ENCODE measurements at regions not wholly inside any gene's neighbourhood (a gene's known extent, or its start where the extent isn't known, plus 50 kb on each side); places are given as distances from the start of the nearest gene placed in this dataset.

DNA sequence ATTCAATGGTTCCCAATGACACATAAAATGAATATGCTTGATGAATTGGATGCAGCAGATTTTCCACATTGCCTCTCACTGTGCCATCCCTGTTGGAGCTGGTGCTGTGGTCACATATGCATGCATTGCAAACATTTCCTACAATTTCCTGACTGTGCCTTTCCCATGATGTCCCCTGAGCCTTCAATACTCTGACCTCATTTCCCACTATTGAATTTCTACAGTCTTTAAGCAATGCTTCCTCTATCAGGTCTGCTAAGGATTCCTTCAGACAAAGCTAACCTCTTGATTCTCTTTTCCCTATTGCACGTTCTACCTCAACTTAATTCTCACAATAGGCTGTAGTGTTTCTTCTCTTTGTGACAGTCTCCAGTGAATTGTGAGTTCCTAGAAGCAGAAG, 342.5 kb upstream of the CRIM1 start:
- TF ChIP-seq, protein P1, sequence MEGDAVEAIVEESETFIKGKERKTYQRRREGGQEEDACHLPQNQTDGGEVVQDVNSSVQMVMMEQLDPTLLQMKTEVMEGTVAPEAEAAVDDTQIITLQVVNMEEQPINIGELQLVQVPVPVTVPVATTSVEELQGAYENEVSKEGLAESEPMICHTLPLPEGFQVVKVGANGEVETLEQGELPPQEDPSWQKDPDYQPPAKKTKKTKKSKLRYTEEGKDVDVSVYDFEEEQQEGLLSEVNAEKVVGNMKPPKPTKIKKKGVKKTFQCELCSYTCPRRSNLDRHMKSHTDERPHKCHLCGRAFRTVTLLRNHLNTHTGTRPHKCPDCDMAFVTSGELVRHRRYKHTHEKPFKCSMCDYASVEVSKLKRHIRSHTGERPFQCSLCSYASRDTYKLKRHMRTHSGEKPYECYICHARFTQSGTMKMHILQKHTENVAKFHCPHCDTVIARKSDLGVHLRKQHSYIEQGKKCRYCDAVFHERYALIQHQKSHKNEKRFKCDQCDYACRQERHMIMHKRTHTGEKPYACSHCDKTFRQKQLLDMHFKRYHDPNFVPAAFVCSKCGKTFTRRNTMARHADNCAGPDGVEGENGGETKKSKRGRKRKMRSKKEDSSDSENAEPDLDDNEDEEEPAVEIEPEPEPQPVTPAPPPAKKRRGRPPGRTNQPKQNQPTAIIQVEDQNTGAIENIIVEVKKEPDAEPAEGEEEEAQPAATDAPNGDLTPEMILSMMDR (conservative IDR thresholded peaks at IDR 0.05; ENCODE audit: low read depth), result no peak
- POLR2A ChIA-PET (ENCODE audit: low non-redundant PET), result no interaction called here
- no peak overlapping the region for H3K27ac ChIP-seq
- no peak for DNase-seq (ENCODE audit: low spot score)
- CTCF ChIA-PET, result interaction anchor here (0.9 kb wide), 1 partner anchor 63 kb away, joined by 3 read pairs; no protein-coding TSS in a partner anchor

DNA sequence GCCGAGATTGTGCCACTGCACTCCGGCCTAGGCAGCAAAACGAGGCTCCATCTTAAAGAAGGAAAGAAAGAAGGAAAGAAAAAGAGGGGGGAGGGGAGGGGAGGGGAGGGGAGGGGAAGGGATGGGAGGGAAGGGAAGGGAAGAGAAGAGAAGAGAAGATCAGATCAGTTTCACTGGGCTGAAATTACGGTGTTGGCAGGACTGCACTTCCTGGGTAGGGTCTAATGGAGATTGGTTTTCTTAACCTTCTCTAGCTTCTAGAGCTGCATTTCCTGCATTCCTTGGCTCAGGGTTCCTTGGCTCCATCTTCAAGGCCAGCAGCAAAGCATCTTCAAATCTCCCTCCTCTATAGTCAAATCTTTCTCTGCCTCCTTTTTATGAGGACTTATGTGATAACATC, 349.1 kb upstream of the CRIM1 start:
- TF ChIP-seq, protein P1 (conservative IDR thresholded peaks at IDR 0.05; ENCODE audit: low read depth), result no peak
- DNase-seq (ENCODE audit: low spot score), result no peak
- CTCF ChIA-PET, result no interaction called here
- POLR2A ChIA-PET (ENCODE audit: low non-redundant PET), result no interaction called here
- H3K27ac ChIP-seq, result no peak overlapping the region

DNA sequence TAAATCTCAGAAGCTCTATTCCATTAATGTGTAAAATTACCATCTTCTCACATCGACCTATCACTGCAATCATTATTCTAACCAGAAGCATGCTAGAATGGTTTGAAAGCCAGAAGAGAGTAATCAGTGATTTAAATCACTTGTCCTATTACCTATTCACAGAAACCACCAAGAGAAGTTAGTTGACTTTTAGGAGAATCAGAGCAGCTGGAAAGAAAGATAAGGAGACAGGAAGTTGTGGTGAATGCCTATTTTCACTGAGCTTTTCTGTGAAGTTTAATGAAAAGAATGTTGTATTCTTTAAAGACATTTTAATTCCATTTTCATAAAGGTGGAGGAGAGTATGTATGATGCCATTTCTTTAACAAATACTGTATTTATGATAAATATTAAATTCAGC, 352.6 kb upstream of the CRIM1 start:
- ChIA-PET CTCF (no interaction called here), POLR2A (ENCODE audit: low non-redundant PET) (no interaction called here)
- H3K27ac ChIP-seq, result no peak overlapping the region
- TF ChIP-seq, protein P1 (conservative IDR thresholded peaks at IDR 0.05; ENCODE audit: low read depth), result no peak
- DNase-seq (ENCODE audit: low spot score), result no peak

DNA sequence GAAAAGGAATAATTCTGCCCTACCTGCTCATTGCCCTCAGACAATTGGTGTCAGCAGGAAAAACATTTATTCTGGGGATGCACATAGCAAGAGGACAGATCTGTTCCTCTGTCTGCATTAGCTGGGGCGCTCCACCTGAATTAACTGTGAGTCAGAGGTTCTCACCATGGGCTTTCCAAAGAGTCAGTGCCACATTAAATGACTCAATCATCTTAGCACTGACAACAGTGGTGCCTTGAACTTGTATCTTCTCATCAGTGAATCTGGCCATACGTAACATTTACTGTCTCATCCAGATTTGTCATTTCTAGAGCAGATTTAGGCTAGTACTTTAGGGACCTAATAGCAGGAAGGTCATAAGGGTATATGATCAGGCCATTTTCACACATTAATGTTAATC, 358.1 kb upstream of the CRIM1 start:
- CTCF ChIA-PET, result interaction anchor here (0.6 kb wide), 1 partner anchor 14 kb away, joined by 4 read pairs; no protein-coding TSS in a partner anchor
- no peak overlapping the region for H3K27ac ChIP-seq
- DNase-seq (ENCODE audit: low spot score), result no peak
- POLR2A ChIA-PET (ENCODE audit: low non-redundant PET), result no interaction called here
- TF ChIP-seq, protein P1 (conservative IDR thresholded peaks at IDR 0.05; ENCODE audit: low read depth), result no peak

DNA sequence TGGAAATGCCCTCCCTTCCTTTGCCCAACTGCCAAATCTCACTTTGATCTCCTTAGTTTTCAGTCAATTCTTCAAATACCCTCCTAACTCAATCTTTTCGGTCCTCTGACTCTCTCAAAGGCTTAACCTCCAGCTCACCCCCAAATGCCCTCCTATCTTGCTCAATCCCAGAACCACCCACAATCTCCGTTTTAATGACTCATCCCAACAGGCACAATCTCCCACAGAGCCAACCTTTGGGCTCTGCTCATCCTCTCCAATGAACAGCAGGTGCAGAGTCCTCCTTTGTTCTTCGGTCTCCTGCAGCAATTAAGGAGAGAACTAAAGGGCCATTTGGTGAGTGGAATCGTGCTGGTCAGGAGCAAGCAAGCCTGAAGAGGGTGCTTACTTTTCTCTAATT, 366.1 kb upstream of the CRIM1 start:
- ChIA-PET POLR2A (ENCODE audit: low non-redundant PET) (no interaction called here), CTCF (no interaction called here)
- DNase-seq (ENCODE audit: low spot score), result peak; percentile 24

DNA sequence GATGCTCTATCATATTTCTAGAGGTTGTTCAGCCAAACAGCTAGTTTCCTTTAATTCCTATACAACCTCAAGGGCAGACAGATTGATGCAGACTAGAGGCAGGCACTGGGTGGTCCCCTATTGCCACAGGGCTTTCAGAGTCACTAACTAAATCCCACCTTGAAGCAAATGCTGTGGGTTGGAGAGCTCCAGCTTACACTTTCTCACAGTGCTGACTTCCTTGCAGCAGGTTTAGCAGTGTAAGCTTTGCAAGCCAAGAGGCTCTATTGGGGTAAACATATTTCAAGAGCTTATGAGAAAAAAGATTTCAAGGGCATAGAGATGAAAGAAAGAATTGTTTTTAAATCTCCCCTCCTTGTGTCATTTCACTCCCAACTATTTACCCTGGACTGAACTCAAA, 366.5 kb upstream of the CRIM1 start:
- TF ChIP-seq, protein P1 (conservative IDR thresholded peaks at IDR 0.05; ENCODE audit: low read depth), result no peak
- no peak overlapping the region for H3K27ac ChIP-seq
- ChIA-PET POLR2A (ENCODE audit: low non-redundant PET) (interaction anchor here (0.6 kb wide), 1 partner anchor 1945 kb away, joined by 5 read pairs; no protein-coding TSS in a partner anchor), CTCF (no interaction called here)
- DNase-seq (ENCODE audit: low spot score), result no peak

More for the DNA sequence above, 366.1 kb upstream of the CRIM1 start:
- no peak overlapping the region for H3K27ac ChIP-seq
- TF ChIP-seq, protein P1 (conservative IDR thresholded peaks at IDR 0.05; ENCODE audit: low read depth), result no peak

DNA sequence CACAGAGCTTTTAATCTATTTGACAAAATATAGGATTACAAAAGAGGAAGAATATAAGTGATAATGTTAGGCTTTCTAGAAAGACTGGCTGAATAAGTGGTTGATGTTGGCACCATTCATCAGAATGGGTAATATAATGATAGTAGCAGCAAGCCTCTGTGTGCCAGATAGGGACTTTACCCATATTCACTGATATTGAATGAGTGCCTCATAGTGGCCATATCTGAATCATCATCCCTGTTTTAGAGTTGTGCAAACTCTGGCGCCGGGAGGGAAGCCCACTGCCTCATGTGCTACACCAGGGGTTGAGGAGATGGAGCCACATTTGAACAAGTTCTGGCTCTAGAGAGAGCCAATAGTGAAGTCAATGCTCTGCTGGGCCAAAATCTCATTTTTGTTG, 368.7 kb upstream of the CRIM1 start:
- H3K27ac ChIP-seq, result no peak overlapping the region
- TF ChIP-seq, protein P1 (conservative IDR thresholded peaks at IDR 0.05; ENCODE audit: low read depth), result no peak
- DNase-seq (ENCODE audit: low spot score), result no peak
- ChIA-PET CTCF (no interaction called here), POLR2A (ENCODE audit: low non-redundant PET) (no interaction called here)
